Activated CD4-positive, CD25-positive, alpha-beta regulatory T cell treated with anti-CD3 and anti-CD28 coated beads, Interleukin-2, amount 50 U/mL, for 24 hours (primary cell): ENCODE measurements at regions not wholly inside any gene's neighbourhood (a gene's known extent, or its start where the extent isn't known, plus 50 kb on each side); places are given as distances from the start of the nearest gene placed in this dataset.
"Not testable (repeated sequence)": the region's sequence is repeated elsewhere in the genome, so short reads cannot be mapped to it uniquely, and the experiment has no call there.

ENCODE experiments used
- ATAC-seq, 2 donors: fragments of 150-1000 bp; cut with Tn5 transposase; one replicate each; pipeline ENCODE4 v1.10.0; 2021; ENCODE audit warnings: mild to moderate bottlenecking in 1 of 2, moderate library complexity in 1 of 2

DNA sequence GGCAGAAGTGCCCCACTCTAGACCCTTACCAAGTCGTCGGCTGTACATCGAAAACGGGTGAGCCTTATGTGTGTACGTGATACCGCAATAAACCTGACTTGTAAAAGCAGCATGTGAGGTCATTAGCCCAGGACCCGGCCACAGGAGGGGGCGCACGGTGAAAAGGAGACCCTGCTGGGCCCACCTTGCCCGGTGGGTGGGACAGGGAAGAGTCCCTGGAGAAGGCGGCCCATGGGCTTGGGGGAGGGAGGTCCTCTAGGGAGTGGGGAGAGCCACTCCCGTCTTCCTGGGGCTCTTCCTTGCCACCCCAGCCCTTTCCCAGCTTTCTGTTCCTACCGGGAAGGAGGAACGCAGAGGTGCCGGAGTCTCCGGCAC is 188.8 kb downstream of the NPIPB11 start:
- ATAC-seq: not testable (repeated sequence)

DNA sequence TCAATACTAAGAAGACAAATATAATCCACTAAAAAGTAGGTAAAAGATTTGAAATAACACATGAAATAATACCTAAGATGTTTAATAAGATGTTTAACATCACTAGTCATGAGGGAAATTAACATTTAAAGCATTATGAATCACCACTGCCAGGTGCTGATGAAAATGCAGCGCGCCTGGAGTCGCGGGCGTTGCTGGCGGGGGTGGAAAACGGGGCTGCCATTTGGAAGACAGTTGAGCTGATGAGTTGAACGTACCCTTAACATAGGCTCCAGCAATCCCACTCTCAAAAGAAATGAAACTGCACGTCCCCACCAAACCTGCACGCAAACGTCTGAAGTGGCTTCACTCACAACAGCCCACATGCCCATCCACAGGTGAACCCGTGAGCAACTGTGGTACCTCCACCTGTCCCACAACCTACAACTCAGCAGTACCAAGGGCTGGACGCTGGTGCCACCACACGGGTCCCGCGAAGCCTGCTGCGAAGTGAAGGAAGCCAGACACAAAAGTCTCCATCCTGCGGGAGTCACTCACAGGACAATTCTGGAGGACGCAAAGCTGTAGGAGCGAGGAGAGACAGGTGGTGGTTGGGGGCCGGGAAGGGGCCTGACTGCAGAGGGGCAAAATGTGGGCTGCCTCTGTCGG is 189.3 kb downstream of the NPIPB11 start:
- not testable (repeated sequence) for ATAC-seq

DNA sequence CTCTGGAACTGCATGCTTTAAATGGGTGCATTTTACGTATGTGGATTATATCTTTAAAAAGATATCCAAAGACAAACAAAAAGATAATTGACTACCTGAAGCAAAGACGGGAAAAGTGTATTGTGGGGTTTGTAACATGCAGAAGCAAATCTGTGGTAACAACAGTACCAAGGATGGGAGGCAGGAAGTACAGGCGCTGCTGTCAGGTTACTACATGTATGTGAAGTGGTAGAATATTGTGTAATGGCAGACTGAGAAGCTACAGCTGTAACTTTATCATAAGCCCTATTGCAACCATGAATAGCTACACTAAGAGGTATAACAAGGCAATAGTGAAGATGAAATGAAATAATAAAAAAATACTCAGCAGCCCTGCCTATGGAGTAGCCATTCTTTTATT is 192.7 kb downstream of the NPIPB11 start:
- ATAC-seq: not testable (repeated sequence)

DNA sequence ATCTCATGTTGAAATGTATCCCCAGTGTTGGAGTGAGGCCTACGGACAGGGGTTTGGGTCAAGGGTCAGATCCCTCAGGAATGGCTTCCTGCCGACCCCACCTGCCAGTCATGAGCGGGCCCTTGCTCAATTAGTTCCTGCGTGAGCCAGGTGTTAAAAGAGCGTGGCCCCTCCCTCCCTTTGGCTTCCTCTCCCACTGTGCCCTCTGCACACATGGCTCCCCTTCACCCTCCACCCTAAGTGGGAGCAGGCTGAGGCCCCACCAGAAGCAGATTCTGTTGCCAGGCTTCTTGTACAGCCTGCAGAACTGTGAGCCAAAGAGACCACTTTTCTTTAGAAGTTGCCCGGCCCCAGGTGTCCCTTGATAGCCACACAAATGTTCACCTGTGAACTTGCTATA is 193.3 kb downstream of the NPIPB11 start:
- not testable (repeated sequence) for ATAC-seq

DNA sequence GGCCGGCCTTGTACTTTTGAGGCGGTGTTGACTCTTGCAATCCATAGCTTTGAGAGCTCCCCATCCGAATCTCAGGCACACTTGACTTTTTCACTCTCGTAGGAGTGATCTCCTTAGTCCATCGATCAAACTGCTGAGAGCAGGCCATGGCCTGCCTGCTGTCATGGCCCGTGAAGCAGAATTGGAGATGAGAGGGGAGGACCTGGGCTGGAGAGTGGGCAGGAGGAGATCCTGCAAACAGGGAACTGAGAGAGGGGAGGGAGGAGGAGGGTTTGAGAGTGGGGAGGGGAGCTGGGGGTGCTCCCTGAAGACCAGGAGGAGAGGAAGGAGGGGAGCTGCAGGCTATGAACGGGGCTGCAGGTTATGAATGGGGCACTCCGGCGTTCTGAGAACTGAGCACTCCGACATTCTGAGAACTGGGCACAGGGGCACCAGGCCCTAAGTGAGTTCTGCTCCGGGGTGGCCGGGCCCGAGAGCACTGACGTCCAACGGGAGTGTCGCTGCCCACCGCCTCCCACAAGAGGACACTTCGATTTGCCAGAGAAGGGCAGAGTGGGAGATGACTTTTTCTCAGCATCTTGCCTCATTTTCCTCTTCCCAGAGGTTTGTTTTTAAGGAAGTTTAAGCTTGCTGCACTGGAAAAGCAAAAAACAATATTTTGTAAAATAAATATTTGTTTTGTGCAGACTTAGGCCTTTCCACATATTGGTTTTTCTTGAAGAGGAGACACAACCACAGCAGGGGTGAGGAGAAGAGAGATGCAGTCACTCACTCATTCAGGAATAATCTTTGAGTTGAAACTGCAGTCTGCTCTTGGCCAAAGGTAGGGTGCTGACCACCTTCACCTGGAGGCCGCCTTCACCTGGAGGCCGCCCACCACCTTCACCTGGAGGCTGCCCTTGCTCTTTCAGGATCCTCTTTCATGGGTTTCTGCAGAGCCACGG is 194.2 kb downstream of the NPIPB11 start:
- not testable (repeated sequence) for ATAC-seq

DNA sequence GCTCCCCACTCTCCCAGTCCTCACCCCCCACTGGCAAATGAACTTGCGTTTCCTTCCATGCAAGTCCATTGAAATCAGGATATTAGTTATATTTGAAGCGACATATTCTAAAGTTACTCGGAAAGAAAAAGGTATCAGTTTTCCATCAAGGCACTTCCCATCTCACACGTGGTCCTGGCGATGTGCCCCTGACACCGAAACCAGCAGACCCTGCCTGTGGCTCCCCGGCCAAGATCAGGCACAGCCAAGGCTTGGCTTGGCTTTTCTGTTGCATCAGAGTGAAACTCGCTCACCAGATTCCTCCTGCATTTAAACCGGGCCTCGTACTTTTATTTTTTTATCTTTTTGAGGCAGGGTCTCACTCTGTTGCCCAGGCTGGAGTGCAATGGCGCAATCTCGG is 195.1 kb downstream of the NPIPB11 start:
- not testable (repeated sequence) for ATAC-seq

DNA sequence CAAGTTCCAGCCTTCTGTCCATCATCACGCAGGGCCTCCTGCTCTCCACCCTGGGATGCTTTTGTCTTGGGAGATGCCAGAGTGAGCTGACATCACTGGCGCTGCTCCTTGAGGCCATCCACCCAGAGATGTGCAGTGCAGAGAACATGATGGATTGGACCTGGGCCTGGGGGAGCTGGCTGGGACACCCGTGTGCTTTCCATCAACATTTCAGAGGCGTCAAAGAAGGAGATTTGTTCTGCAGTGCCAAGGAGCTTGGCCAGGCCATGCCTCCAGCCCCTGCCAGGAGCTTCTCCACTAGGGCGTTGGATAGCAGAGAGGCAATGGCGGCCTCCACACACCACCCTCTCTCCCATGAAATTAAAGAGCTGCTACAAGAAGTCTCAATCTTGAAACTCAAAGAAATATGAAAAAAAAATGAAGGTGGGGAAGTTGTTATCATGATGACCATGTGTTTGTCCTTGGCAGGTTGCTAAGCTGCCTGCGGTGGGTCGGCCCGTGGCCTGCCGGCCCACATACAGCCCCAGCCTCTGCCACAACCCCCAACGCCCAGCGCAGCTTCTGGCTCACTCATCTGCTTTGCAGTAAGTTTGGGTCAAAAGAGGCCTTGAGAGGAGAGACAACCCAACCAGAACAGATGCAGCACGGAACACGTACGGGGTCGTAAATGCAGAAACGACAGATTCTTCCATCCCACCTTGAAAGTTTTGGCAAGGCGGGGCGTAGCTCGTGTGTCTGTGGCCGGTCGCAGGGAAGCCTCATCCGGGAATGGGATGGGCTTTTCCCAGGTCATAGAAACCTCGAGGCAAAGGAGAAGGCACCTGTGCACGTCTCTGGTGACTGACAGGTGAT is 196.0 kb downstream of the NPIPB11 start:
- not testable (repeated sequence) for ATAC-seq

DNA sequence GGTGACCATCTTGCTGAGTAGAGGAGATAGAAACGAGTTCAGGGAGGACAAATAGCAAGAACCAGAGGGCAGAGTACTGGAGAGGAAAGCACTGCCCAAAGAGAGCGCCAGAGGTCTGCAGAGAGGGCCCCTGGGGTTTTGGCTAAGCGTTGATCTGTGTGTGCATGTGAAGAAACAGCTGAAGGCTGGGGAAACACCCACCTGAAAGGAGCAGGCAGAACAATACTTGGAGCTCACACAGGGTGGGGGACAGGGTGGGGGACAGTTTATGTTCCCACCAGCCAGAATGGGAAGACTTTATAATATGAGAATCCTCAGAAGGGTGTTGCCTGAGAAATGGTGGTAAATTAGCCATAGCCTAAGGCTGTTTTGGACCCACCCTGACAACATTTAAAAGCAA is 200.4 kb downstream of the NPIPB11 start:
- ATAC-seq: not testable (repeated sequence)

DNA sequence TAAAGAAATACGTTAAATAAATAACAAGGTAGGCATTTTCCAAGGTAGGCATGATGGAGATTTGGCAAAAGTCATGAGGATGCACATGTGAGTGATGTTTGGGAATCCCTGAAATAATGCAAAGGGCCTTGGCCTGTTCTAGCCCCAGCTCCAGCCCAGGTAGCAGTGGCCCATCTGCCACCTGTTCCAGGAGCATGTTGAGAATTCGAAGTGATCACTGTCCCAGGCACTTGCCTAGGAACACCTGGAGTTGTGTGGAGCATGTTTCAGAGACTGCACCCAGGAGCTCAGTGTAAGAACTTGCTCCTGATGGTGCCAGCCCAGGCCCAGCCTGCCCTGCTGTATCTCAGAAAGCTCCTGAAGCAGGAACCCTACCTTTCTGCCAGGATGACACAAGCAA is 201.4 kb downstream of the NPIPB11 start:
- ATAC-seq: not testable (repeated sequence)

DNA sequence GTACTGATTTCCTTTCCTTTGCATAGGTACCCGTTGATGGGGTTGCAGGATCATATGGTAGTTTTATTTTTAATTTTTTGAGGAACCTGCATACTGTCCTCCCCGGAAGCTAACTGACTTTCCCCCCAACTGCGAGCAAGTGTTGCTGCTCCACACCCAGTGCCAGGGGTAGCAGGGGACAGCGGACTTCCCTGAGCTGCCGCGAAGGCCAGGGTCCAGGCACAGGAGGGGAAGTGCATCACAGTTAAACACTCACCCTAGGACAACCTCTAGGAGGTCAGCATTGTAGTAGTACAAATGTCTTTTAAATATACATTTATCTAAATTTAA is 201.7 kb downstream of the NPIPB11 start:
- no peak for ATAC-seq

DNA sequence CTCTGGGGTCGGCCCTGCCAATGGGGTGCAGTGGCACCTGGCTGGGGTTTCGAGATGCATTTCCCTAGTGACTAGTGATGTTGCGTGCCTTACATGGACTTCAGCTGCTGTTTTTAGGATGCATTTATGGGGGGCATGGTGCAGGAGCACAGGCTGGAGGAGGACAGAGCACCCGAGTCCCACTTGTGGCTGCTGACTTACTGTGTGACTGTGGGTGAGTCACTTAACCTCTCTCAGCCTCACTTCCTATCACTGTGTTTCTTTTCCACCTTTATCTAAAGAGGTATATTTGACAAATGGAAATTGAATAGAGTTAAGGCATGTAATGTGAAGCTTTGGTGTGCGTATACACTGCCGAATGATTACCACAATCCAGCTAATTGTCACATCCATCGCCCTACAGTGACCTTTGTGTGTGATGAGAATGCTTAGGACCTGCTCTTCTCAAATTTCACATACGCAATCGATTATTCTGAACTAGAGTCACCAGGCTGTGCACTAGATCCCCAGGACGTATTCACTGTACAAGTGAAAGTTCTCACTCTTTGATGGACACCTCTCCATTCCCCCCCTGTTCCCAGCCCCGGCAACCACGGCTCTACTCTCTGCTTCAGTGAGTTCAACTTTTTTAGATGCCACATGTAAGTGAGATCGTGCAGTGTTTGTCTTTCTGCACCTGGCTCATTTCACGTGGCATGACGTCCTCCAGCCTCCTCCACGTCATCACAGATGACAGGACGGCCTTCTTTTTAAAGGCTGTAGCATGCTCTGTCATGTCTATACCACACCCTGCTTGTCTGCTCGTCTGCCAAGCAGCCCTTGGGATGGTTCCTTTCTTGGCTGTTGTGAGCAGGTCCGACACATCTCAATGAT is 202.3 kb downstream of the NPIPB11 start:
- not testable (repeated sequence) for ATAC-seq

DNA sequence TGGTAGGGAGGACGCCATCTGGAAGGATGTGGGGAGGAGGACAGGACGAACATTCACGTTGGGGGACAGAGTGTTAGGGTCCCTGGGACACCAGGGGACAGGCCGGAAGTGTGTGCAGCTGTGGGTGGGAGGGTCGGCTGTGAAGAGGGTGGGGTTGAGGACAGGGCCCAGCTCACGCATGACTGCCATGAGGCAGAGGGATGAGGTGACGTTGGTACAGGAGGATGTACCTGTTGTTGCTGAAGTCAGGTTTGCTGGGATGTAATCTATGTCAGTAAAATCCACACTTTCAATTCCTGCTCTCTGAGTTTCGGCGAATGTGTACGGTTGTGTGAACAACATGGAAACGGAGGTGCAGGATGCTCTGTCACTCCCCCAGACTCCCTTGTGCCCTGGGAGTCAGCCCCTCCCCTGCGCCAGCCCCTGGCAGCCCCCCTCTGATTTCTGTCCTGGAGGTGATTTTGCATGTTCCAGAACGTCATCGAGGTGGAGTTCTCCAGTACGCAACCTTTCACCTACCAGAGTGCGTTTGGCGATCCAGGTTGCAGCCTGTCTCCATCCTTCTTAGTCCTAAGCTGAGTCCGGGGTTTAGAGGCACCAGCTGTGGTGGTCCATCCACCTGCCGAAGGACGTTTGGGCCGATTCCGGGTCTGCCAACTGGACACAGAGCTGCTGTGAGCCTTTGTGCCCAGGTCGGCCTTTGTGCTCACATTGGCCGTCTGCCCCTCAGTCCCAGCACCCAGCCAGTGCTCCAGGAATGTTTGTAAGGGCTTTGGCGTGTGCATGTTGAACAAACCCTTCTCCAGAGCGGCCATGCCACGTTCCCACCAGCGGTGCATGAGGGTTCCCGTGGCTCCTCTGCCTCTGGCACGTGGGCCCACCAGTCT is 203.2 kb downstream of the NPIPB11 start:
- ATAC-seq: not testable (repeated sequence)

DNA sequence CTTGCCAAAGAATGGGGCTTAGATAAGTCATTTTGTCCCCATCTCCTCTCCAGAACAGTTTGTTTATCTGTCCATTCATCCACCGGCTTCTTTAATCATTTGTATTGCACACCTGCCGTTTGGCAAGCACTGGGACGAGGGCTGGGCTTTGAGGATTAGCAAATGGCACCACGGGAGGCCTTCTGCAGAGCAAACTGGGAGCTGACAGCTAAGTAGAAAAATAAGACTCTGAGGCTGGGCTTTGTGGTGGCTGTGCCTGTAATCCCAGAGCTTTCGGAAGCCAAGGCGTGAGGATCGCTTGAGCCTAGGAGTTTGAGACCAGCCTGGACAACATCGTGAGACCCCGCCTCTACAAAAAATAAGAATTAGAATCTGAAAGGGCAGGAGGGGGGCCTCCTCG is 203.9 kb downstream of the NPIPB11 start:
- ATAC-seq: not testable (repeated sequence)

DNA sequence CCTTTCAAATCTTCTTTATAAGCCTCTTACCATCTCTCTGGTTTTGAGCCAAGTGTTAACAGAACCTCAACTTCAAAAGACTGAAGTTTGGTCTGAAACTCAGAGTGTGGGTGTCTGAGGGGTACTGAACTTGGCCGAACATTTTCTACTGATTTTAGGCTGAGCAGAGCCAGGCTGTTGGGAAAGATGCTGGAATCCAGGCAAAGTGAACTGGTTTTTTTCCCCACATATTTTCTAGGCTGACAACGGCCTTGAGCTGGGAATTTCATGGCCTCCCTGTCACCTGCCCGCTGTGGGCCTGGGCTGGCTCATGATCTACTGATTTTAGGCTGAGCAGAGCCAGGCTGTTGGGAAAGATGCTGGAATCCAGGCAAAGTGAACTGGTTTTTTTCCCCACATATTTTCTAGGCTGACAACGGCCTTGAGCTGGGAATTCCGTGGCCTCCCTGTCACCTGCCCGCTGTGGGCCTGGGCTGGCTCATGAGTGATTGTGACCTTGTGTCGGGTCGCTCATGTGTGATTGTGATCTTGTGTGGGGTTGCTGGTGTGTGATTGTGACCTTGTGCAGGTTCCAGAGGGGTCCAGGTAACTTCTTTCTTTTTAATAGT is 204.4 kb downstream of the NPIPB11 start:
- not testable (repeated sequence) for ATAC-seq

DNA sequence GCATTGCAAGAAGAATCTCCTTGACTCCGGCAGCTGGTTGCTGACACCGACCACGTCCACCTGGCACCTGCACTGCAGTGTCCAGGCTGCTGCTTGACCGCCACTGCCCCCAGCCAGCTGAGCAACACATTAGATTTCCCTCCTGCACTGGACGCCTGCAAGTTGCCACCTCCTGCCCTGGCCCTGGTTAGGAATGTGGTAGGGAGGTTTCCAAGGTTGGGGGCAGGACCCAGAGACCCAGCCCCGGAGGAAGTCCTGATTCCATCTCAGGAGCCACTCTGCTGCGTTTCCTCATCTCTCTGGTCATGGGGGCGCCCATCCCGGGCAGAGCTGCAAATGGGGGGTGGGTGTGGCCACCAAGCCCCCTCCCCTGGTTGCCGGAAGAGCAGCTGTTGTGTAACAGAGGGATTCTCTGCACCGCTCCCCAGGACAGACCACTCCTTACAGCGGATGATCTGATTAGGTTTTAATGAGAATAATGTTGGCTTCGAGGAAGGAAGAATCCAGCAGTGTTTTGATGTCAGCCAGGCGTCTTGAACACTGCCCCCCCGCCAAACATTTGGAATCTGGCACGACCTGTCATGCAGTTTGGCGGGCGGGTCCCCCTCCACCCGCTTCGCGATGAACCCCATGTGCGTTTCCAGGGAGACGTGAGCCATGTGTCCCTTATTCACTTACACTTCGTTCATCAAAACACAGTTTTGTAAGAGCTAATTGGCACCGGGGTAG is 205.1 kb downstream of the NPIPB11 start:
- not testable (repeated sequence) for ATAC-seq

DNA sequence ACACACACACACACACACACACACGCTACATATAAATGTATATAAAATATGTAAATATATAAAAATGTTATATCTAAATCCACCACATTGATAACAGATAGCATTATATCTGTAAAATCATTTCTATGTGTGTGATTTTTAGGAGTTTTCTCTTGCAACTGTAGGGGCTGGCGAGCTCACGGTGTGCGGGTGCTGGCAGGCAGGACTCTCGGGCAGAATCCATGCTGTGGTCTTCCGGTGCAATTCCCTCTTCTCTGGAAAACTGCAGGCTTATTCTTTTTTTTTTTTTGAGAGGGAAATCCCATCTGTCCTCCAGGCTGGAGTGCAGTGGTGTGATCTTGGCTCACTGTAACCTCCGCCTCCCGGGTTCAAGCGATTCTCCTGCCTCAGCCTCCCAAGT is 205.8 kb downstream of the NPIPB11 start:
- ATAC-seq: not testable (repeated sequence)

DNA sequence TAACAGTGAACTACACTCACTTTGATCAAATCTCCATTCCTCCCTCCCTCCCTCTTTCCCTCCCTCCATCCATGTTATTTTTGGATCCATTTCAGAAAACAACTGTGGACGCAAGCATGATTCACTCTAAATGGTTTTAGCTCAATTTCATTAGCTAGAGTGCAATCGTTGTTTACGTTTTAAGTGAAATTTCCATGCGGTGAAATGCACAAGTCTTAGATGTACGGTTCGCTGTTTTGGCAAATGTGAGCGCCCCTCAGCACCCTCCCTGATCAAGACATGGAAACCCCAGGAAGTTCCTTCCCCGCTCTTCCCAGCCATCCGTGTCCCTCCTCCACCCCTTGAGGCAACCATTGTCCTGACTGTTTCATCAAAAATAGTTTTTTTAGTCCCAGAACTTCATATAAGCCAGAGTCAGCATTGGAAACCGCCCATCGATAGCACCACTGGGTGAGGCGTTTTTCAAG is 206.3 kb downstream of the NPIPB11 start:
- ATAC-seq: not testable (repeated sequence)

DNA sequence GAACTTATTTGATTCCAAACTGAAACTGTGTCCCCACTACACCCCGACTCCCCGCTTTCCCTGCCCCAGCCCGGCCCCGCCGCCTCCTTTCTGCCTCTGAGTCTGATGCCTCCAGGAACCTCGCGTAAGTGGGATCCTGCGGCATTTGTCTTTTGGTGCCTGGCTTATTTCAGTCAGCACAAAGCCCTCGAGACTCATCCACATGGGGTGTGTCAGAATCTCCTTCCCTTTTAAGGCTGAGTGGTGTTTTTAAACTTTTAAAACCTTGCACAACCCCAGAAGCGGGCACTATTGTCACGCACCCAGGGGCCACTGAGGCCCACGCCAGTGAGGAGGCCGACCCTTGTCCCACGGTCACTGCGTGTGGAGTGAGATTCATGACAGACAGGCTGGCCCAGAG is 206.9 kb downstream of the NPIPB11 start:
- not testable (repeated sequence) for ATAC-seq

DNA sequence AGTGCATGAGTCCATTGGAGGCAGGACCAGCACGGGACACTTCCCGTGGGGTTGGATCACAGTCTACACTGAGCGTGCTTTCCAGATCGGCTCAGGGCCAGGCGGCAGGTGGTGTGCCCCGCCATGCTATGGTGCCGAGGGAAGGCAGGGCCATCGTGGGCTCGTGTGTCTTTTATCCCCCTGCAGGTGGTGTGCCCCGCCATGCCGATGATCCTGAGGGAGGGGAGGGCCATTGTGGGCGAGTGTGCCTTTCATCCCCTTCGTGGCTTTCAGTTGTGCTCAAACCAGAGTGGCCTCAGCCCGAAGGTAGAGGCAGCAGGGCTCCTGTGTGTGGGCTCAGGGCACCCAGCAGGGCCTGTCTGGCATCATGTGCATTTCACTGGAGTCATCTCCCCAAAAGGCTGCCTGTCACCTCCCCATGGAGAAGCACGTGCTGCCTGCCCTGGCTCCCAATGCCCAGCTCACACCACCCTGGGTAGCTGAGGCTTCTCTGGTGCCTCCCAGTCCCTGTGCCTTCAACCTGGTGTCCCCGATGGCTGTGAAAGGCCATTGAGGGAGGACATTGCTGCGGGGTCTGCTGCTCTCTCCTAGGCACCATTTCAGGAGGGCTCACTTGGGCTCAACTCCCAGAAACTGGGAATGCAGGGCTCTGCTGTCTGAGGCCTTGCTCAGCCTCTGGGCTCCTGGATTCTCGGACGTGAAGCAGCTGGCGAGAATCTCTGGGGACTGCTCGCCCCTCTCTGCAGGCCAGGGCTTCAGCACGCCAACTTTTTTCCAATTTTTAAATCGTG is 207.6 kb downstream of the NPIPB11 start:
- ATAC-seq: no peak
